Calu3 (cell line): ENCODE measurements at regions not wholly inside any gene's neighbourhood (a gene's known extent, or its start where the extent isn't known, plus 50 kb on each side); places are given as distances from the start of the nearest gene placed in this dataset.

Source experiments
- BruUV-seq: library from RNA; stranded (reverse); fragments of 400-500 nt; replicated peaks from 2 replicates; lab custom pipeline; 2021; lab: Mats Ljungman, UMichigan
- CTCF ChIA-PET: fragments of 300-600 bp; sonication (Branson Sonifier 250); formaldehyde crosslinking; loops from one replicate; lab custom pipeline; 2022; ENCODE audit warnings: antibody characterized with exemption; lab: Charles Lee
- DNase-seq: peaks from one replicate; pipeline ENCODE4 v3.0.0; 2022
- H3K27ac Mint-ChIP-seq: one replicate; pipeline ENCODE4 v1.8.0; 2022; ENCODE audit warnings: mixed read lengths; ENCODE audit not compliant: unreplicated experiment
- H3K27me3 Mint-ChIP-seq: one replicate; pipeline ENCODE4 v1.8.0; 2022; ENCODE audit warnings: mixed read lengths; ENCODE audit not compliant: unreplicated experiment
- H3K36me3 Mint-ChIP-seq: one replicate; pipeline ENCODE4 v1.8.0; 2022; ENCODE audit warnings: mild to moderate bottlenecking, moderate library complexity, mixed read lengths; ENCODE audit not compliant: insufficient read depth, unreplicated experiment
- H3K4me1 Mint-ChIP-seq: one replicate; pipeline ENCODE4 v1.8.0; 2022; ENCODE audit warnings: mild to moderate bottlenecking, low read depth, mixed read lengths; ENCODE audit not compliant: unreplicated experiment
- H3K4me3 Mint-ChIP-seq: one replicate; pipeline ENCODE4 v1.8.0; 2022; ENCODE audit warnings: mild to moderate bottlenecking, low read depth, moderate library complexity, mixed read lengths; ENCODE audit not compliant: unreplicated experiment
- H3K9me3 Mint-ChIP-seq: one replicate; pipeline ENCODE4 v1.8.0; 2022; ENCODE audit warnings: low read depth, mixed read lengths; ENCODE audit not compliant: unreplicated experiment
- CTCF ChIP-seq: fragments of 200-600 bp; IDR thresholded peaks from one replicate; pipeline ENCODE4 v1.8.0; 2022; ENCODE audit warnings: antibody characterized with exemption; ENCODE audit not compliant: unreplicated experiment
- intact Hi-C: fragments of 100-400 bp; cut with micrococcal nuclease; formaldehyde crosslinking; loops from one replicate; pipeline ENCODE4 v1.10.0; 2022; ENCODE audit not compliant: unreplicated experiment

GRCh38 chr5:89128906-89129625 is 246.1 kb upstream of the MEF2C start:
- Mint-ChIP-seq H3K27ac (no peak overlapping the region), H3K27me3 (no peaks in the 10 kb centered on the region), H3K4me1 (no peaks in the 10 kb centered on the region), H3K36me3 (no peaks in the 10 kb centered on the region), H3K9me3 (no peaks in the 10 kb centered on the region), H3K4me3 (no peak overlapping the region)
- no peak for TF ChIP-seq CTCF
- CTCF ChIA-PET = no interaction called here
- no TSS peak for BruUV-seq
- intact Hi-C loops = no loop called here
- no peak for DNase-seq

GRCh38 chr5:89128092-89128491 is 245.1 kb upstream of the MEF2C start:
- no peak for TF ChIP-seq CTCF
- no peak for DNase-seq
- H3K9me3 Mint-ChIP-seq = no peaks in the 10 kb centered on the region
- no peaks in the 10 kb centered on the region for H3K27me3 Mint-ChIP-seq
- CTCF ChIA-PET = interaction anchor here (0.6 kb wide), 1 partner anchor 282 kb away, joined by 3 read pairs; no protein-coding TSS in a partner anchor
- H3K36me3 Mint-ChIP-seq = no peaks in the 10 kb centered on the region
- no TSS peak for BruUV-seq
- no peak overlapping the region for H3K4me3 Mint-ChIP-seq
- no peak overlapping the region for H3K27ac Mint-ChIP-seq
- no peaks in the 10 kb centered on the region for H3K4me1 Mint-ChIP-seq
- intact Hi-C loops = no loop called here

- H3K36me3 Mint-ChIP-seq = no peaks in the 10 kb centered on the region
- H3K27ac Mint-ChIP-seq = no peak overlapping the region
- TF ChIP-seq CTCF = no peak
- intact Hi-C loops = no loop called here
- H3K9me3 Mint-ChIP-seq = no peaks in the 10 kb centered on the region
- no peak overlapping the region for H3K4me3 Mint-ChIP-seq
- CTCF ChIA-PET = interaction anchor here (0.6 kb wide), 1 partner anchor 1072 kb away, joined by 3 read pairs; no protein-coding TSS in a partner anchor
- no peak for DNase-seq
- BruUV-seq = no TSS peak
- H3K4me1 Mint-ChIP-seq = no peaks in the 10 kb centered on the region
- H3K27me3 Mint-ChIP-seq = no peaks in the 10 kb centered on the region
Measured at GRCh38 chr5:89127191-89127590, 244.2 kb upstream of the MEF2C start.

- H3K4me1 Mint-ChIP-seq = no peaks in the 10 kb centered on the region
- no peaks in the 10 kb centered on the region for H3K9me3 Mint-ChIP-seq
- H3K4me3 Mint-ChIP-seq = no peak overlapping the region
- DNase-seq = no peak
- intact Hi-C loops = no loop called here
- no peak overlapping the region for H3K27ac Mint-ChIP-seq
- TF ChIP-seq CTCF = no peak
- no peaks in the 10 kb centered on the region for H3K27me3 Mint-ChIP-seq
- H3K36me3 Mint-ChIP-seq = no peaks in the 10 kb centered on the region
- CTCF ChIA-PET = no interaction called here
- no TSS peak for BruUV-seq
Measured at GRCh38 chr5:89125372-89125771, 242.4 kb upstream of the MEF2C start.
